Neural progenitor cell (in vitro differentiated cells): ENCODE measurements at regions not wholly inside any gene's neighbourhood (a gene's known extent, or its start where the extent isn't known, plus 50 kb on each side); places are given as distances from the start of the nearest gene placed in this dataset.

ENCODE experiments used
- CTCF ChIP-seq: fragments of 200-600 bp; sonication (generic); IDR thresholded peaks from 2 replicates; pipeline ENCODE4 v1.5.1; 2017; ENCODE audit warnings: antibody characterized with exemption, mild to moderate bottlenecking
- EZH2phosphoT487 ChIP-seq: fragments of 200-600 bp; sonication (generic); IDR thresholded peaks from 2 replicates; pipeline ENCODE4 v1.6.1; 2017; ENCODE audit warnings: antibody characterized with exemption

DNA sequence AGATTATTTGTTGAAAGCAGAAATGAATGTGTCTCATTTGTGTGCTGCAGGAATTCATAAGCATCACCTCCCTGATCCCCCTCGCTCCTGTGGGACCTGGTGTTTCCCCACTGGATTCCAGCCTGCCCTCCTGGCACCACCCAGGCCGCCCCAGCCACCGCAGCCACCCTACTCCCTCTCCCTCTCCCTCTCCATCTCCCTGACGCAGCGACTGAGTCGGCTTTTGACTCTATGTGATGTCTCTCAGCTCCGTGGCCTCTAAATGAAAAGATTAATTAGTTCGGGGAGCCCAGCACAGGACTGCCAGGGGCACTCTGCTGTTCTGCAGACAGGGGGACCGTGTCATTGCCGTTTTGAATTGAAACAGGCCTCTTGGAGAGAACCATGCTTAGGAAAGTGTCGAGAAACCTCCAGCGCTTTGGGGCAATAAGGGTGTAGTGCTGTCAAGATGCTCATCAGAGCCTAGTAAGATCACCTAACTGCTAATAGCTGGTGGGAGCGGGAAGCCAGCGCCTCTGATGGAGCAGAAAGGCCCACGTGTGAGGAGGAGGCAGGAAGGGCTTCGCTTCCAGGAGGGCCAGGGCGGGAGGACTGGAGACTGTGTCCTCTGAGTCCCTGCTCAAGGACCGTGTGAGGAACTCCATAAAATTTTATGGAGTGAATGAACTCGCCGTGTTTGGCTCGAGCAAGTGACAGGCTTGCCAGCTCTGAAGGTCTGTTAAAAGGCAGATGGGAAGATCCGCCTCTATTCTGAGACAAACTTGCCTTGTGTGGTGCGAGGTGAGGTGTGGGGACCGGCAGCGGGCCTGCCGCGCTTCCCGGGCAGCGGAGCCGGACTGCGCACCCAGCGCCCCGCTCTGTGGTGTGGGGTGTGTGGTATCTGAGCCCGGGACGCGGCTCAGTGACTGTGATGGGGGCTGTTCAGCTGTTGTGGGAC, 157.4 kb upstream of the C14orf180 start:
- TF ChIP-seq CTCF (no peak), EZH2phosphoT487 (no peak)
